ENCODE measurements at regions not wholly inside any gene's neighbourhood (a gene's known extent, or its start where the extent isn't known, plus 50 kb on each side); places are given as distances from the start of the nearest gene placed in this dataset.
"Not testable (repeated sequence)": the region's sequence is repeated elsewhere in the genome, so short reads cannot be mapped to it uniquely, and the experiment has no call there.

DNA sequence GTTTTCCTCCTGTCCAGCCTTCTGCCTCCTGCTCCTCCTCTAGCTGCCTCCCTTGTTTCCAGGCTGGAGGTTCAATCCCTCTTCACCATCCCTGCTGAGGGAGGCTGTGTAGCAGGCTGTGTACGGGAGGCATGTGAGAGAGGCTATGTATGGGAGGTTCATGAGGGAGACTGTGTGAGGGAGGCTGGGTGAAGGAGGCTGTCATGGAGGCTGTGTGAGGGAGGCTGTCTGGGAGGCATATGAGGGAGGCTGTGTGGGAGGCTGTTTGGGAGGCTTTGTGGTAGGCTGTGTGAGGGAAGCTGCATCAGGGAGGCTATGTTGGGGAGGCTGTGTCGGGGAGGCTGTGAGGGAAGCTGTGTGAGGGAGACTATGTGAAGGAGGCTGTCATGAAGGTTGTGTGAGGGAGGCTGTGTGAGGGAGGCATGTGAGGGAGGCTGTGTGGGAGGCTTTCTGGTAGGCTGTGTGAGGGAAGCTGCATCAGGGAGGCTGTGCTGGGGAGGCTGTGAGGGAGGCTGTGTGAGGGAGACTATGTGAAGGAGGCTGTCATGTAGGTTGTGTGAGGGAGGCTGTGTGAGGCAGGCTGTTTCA is 123.7 kb upstream of the RNF32 start:
- intact Hi-C loops (cut with micrococcal nuclease): loop anchor here (5.0 kb wide), 1 partner anchor 255 kb away; no protein-coding TSS in a partner anchor

DNA sequence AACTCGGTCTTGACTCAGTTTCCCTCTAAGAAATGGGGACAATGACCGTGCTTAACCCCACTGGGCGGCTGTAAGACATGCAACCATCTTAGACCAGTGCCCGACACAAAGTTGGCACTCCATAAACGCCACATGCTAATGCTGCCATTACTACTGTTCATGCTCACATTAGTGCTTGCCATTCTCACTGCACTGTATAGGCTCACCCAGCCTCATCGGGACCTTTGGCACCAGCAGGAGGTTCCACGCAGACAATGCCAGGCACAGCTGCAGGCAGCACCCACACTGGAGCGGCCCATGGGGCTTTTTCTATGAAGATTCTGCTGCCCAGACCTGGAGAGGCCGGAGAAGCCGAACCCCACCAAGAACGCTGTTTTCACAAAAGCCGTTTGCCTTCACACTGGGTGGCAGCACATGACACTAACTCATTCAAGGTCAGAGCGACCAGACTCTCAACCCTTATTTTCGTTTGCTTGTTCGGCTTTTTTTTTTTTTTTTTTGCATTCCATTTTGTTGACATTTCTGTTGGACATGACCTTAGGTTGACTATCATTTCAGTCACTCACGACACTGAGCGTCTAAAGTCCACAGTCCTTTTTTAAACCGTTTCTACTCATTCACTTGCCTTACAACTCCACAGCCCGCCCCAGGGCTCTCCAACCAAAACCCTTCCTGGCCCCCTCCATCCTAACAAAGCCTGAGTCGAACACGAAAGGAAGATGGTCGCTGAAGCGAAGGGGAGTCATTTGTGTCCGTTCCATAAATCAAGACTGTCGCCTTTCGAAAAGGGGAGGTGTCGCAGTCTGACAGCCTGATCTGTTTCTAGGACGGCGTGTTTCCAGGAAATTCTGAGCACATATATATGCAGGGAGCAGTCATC is 124.4 kb upstream of the RNF32 start:
- intact Hi-C loops (cut with micrococcal nuclease): loop anchor here (5.0 kb wide), 1 partner anchor 254 kb away; no protein-coding TSS in a partner anchor

DNA sequence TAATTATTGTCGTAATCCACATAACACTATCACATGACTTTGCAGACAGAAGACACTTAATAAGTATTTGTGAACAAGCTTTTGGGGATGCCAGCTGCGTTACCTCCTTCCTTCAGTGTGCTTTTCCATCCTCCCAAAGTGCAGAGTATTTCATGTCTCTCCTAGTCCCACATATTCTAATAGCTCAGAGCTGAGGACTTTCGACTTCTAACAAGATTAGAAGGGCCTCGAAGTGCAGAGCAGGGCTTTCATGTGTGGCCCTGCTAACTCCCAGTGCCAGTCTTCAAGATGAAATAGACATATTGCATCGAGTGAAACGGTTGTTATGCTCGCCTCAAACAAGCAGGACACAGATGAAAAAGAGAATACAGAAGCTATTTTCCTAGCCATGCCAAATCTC is 125.7 kb upstream of the RNF32 start:
- intact Hi-C loops (cut with micrococcal nuclease): loop anchor here (5.0 kb wide), 1 partner anchor 253 kb away; no protein-coding TSS in a partner anchor

DNA sequence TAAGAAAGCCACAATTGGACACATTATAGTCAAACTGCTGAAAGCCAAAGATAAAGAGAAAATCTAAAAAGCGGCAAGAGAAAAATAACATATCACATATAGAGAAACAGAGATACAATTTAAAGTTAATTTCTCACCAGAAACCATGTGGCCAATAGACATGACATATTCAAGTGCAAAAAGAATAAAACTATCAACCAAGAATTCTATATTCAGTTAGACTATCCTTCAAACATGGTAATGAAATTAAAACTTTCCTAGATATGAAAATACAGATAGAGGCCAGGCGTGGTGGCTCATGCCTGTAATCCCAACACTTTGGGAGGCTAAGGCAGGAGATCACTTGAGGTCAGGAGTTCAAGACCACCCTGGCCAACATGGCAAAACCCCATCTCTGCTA is 129.1 kb upstream of the RNF32 start:
- intact Hi-C loops (cut with micrococcal nuclease): no loop called here

DNA sequence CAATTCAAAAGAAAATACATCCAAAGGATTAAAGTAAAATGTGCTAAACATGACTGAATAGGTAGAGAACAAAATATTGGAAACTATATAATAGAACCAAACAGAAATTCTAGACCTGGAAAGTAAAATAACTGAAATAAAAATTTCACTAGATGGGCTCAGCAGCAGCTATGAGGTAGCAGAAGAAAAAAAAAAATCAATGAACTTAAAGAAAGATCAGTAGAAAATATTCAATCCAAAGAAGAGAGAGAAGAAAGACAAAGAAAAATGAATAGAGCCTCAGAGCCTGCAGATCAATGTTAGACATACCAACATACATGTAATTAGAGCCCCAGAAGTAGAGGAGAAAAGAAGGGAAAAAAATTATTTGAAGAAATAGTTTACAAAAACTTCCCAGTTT is 129.6 kb upstream of the RNF32 start:
- intact Hi-C loops (cut with micrococcal nuclease): no loop called here

DNA sequence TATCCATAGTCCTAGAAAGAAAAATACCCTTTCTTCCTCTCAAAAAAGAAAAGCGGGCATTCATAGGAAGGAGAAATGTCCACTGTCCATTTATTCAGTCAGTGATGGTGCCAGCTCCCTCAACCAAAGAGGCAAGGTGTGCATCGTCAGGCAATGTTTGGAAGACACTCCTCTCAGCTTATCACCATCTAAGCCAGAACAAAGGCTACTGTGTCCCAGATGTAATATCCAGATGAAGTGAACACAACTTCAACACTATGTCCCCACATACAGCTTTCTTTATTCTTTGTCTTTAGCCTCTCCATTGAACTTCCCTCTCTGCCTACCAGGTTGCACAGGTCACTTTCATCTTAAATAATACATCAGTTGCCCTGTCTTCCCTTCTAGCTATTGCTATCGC is 131.4 kb upstream of the RNF32 start:
- intact Hi-C loops (cut with micrococcal nuclease): no loop called here

DNA sequence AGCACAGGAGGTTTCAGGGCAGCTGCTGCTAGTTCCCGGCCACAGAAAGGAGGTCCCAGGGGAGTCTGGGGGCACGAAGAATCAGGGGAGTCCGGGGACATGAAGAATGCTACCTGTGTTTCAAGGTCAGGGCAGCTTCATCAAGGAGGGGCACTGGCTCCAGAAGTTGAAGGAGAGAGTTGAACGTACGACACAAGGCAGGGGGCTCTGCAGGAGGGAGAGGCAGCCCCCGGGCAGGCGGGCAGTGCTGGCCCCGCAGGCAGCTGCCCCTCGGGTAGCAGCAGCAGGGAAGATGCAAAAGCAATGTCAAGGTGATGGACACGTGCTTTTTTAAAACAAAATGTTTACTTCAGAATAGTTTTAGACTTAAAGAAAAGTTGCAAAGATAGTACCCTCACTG is 134.7 kb upstream of the RNF32 start:
- intact Hi-C loops (cut with micrococcal nuclease): no loop called here

DNA sequence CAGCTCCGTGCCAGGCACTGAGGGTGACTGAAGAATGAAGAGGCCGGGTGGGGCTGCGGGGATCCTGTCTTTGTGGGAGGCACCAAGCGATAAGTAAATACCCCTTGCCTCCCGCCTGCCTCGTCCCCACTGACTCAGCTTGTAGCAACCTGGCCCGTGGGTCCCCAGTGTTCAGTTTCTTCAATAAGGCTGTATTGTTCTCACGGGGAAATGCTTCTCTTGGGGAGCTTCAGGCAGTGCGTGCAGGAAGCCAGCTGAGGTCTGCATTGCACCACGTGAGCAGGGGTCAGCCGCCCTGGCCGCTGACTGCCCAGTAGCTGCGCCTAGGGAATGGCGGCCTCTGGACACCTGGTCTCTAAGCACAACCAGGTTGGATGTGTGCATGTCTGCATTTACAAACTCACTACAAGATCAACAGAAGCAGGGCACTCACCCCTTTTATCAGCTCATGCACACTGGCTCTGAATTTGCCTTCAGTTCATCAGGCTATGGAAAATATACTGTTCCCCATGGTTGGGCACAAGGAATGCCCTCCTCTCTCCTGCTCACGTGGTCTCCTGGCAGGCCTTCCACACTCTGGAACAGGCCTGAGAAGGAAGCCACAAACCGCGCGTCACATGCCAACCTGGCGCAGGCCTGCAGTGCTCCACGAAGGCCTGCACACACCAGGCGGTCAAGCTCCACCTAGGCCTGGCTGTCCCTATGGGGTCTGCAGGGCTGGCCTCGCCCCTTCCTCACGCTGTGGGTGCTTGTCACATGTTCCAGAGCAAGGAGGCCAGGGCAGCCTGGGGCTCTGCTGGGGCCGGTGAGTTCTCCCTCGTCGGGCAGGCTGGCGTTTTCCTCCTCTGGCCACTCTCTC is 135.7 kb upstream of the RNF32 start:
- intact Hi-C loops (cut with micrococcal nuclease): no loop called here

DNA sequence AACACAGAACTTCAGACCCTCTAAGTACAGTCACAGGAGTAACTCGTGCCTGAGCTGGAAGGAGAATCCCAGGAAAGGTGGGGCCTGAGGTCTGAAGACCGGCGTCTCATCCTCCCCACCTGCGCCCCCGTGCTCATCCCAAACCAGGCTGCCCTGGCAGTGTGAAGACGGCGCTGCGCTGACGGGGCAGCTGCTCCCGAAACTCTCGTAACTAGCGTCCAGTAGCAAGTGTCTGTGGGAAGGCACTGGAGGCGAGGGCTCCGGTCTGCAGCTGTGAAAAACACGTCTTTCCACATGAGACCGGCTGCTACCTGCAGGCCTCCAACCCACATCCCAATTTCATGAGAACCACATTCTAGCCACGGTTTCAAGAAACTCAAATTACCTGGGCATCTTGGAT is 136.6 kb upstream of the RNF32 start:
- intact Hi-C loops (cut with micrococcal nuclease): no loop called here

DNA sequence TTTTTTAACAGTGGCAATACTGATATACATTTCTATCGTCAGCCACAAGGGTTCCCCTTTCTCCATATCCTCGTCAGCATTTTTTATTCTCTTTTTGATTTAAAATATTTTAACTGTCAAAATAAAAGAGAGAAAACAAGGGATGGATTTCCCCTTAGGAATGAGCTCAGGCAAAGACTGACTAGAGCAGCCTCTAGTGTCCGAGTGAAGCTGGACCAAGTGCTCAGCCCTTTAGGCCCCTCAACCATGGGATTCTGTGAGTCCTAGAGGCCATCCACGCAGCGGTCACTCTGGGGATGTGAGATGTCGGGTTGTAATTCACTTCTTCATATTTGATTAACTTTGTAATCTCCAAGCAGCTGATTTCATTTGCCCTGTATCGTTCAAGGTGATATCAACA is 137.4 kb upstream of the RNF32 start:
- intact Hi-C loops (cut with micrococcal nuclease): no loop called here

DNA sequence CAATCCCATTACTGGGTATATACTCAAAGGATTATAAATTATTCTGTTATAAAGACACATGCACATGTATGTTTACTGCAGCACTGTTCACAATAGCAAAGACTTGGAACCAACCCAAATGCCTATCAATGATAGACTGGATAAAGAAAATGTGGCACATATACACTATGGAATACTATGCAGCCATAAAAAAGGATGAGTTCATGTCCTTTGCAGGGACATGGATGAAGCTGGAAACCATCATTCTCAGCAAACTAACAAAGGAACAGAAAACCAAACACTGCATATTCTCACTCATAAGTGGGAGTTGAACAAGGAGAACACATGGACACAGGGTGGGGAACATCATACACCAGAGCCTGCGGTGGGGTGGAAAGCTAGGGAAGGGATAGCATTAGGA is 138.8 kb upstream of the RNF32 start:
- intact Hi-C loops (cut with micrococcal nuclease): not testable (repeated sequence)

DNA sequence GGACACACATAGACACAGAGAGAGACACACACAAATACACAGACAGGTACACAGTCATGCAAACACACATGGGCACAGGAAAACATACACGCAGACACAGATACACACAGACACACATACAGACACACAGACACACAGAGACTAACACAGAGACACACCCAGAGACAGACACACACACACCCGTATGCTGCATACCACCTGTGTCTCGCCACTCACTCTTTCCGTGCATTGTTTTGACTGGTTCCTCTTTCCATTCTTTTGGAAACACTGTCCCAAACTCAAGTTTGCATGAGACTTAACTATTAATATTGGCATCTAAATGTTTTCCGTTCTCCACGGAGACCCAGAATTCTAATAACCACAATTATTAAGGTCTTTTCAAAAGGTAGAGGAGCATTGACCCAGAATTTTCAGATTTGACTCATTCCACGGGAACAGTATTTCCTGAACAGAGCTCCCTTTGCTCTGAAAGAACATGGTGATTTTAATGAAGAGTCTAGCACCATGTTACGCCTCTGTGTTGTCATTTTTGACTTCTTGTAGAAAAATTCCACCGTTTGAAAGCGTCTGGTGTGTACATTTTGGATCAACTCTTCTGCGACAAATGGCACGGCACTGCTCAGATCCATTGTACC is 141.2 kb upstream of the RNF32 start:
- intact Hi-C loops (cut with micrococcal nuclease): no loop called here

DNA sequence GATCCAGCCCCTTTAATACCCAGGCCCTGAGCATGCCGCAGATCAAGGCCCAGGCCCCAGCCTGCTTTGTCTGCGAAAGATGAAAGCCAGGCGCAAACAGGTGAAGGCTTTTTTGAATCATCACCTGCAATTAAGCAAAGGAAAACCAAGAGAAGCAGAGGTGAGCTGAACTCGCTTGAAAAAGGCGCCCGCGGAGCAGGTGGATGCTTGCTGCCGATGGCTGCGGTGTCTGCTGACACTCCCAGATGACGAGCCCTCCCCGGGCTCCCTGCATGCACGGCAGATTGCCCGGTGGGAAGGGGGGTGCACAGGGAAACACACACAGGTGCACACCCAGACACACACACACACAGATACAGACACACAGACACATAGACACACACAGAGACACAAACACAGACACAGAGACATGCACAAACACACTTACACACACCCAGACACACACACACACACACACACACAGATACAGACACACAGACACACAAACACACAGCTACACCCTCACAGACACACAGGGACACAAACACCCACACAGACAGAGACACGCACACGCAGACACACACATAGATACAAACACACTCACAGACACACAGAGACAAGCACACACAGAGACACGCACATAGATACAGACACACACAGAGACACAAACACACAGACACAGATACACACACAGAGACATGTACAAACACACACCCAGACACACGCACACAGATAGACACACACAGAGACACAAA is 142.6 kb upstream of the RNF32 start:
- intact Hi-C loops (cut with micrococcal nuclease): no loop called here

DNA sequence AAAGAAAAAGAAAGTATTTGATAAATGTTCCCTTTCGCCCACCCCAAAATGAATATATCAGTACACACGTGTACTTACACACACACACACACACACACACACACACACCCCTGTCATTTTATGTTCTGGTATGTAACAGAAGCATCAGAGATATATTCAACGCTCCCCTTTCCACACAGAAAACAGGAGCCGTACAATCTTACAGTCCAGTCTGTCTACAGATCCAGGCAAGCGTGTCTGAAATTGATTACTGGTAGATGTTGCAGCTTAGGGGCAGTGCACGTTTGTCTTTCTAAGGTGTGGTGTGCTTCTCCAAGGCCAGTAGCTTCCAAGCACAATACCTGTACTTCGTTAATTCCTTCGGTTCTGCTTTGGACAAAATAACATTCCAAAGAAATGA is 143.7 kb upstream of the RNF32 start:
- intact Hi-C loops (cut with micrococcal nuclease): no loop called here

DNA sequence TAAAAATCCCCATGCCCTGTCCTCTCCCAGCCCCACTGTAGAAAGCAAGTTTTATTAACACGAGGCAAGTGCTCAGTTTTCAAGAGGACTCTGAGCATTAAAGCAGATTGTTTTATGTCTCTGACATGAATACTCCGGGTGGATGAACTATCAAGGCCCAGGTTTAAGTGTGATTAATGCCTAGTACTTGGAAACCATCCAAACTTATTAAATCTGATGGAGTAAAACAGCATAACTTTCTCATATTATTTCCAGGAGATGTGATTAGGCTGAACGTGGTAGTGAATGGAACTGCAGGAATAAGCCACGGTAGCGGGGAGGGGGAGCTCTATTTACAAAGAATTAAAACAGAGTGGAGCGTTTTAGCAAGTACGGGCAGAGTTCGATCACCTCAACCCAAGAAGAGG is 144.2 kb upstream of the RNF32 start:
- intact Hi-C loops (cut with micrococcal nuclease): no loop called here

DNA sequence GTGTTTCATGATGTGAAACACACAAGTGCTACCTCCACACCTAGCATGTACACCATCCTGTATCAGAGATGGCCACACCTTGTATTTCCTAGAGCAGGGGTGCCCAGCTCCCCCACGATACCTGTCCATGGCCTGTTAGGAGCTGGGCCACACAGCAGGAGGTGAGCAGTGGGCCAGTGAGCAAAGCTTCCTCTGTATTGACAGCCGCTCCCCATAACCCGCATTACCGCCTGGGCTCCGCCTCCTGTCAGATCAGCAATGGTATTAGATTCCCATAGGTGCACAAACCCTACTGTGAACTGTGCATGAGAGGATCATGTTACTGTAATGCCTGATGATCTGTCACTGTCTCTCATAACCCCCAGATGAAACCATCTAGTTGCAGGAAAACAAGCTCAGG is 145.6 kb upstream of the RNF32 start:
- intact Hi-C loops (cut with micrococcal nuclease): no loop called here

DNA sequence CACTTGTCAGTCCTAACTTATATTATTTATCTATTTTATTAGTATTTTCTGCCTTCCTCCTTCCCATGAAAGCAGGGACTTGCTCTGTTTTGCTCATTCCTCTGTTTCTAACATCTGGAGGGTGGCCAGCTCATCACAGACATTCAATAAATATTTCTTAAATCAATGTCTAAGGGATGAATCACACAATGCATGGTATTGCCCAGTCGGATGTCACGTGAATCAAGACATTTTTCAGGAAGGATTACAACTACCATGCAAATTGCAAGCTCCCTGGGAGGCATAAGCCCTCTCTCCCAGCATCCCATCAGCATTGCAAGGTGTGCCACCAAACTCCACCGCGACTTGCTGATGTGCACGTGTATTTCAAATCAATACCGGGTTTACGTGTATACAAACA is 146.6 kb upstream of the RNF32 start:
- intact Hi-C loops (cut with micrococcal nuclease): no loop called here

DNA sequence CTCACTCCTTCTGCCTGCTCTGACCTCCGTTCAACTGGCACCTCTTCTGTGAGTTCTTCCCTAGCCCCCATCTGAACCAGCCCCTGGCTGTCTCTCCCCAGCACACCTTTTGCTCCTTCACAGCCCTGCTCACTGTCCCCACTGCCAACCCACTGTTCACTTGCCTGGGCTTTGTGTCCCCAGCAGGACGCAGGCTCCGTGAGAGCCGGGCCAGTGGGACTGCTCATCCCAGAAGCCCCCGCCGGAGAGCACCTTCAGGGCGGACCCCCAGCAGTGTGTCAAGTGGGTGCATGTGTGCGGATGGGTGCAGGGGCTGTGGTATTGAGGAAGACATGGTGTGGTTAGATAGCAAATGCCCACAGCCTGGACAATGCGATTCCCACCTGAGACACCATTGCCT is 148.4 kb upstream of the RNF32 start:
- intact Hi-C loops (cut with micrococcal nuclease): no loop called here

DNA sequence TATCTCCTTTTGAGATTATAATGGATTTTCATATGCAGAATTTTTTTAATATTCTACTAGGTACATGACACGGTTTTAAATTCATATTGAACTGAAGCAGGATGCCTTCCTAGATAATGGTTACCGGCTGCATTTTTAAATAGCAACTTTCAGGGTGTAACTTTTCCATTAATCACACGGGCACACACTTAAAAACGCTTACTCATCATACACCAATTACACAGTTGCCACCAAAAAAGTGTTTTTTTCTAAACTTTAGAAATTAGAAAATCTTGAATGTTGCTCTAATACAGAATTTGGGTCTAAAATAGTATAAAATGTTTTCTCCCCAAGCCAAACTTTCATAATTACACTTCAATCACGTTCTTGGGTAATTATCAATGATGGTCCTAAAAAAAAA is 149.1 kb upstream of the RNF32 start:
- intact Hi-C loops (cut with micrococcal nuclease): no loop called here

DNA sequence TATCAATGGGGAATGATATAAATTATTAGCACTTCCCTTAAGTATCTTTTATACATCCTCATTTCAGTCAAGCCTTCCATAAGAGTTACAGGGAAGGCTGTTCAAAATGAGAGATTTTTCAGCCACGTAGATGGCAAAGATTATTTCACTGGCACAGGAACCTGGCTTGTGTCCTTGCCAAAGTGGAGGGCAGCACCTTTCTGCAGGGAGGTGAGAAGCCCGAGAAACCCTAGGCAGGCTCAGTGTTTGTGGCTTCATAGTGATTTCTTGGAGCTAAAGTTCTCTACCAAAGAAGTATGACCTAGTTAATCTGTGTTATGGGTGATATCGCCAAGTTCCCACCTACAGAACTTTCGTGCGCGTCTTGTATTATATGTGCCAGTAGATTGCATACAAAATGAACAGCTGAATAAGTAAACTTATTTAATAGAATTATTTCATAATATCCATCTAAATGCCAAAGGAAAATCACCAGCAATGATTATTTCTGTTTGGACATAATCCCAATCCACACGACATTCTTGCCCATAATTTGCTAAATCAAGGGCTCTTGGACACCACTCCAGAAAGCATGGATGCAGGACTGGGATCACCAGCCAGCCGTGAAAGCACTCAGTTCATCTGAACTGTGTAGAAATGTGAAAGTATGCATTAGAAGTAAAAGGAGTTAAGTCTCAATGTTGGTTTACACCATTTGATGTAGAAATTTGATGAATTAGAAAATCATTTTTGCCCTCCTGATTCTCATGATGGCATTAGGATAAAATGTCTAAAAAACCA is 150.4 kb upstream of the RNF32 start:
- intact Hi-C loops (cut with micrococcal nuclease): no loop called here
